GM12891 (cell line): ENCODE measurements at regions not wholly inside any gene's neighbourhood (a gene's known extent, or its start where the extent isn't known, plus 50 kb on each side); places are given as distances from the start of the nearest gene placed in this dataset.

Experiments
- DNase-seq: peaks from one replicate; pipeline ENCODE4 v3.0.0; 2011; ENCODE audit warnings: low spot score; ENCODE audit not compliant: insufficient read length
- FAIRE-seq: peaks from 2 replicates; lab custom pipeline; 2011; peaks lifted over from hg19 to GRCh38; lab: Jason Lieb, UNC
- PAX5 ChIP-seq: IDR thresholded peaks from 2 replicates; pipeline ENCODE4 v1.6.1; 2011; ENCODE audit warnings: low read length, moderate library complexity, mild to moderate bottlenecking; ENCODE audit not compliant: insufficient read depth, severe bottlenecking
- POLR2A ChIP-seq: IDR thresholded peaks from 2 replicates; pipeline ENCODE4 v1.6.1; 2011; ENCODE audit warnings: low read depth, low read length, control low read depth
- POLR2AphosphoS5 ChIP-seq: IDR thresholded peaks from 2 replicates; pipeline ENCODE4 v1.6.1; 2011; ENCODE audit warnings: low read depth, low read length, control low read depth
- POU2F2 ChIP-seq: IDR thresholded peaks from 2 replicates; pipeline ENCODE4 v1.6.1; 2011; ENCODE audit warnings: low read depth, mild to moderate bottlenecking, control low read depth, low read length, moderate library complexity
- SPI1 ChIP-seq: IDR thresholded peaks from 2 replicates; pipeline ENCODE4 v1.6.1; 2011; ENCODE audit warnings: low read depth, low read length, control low read depth
- TAF1 ChIP-seq: IDR thresholded peaks from 2 replicates; pipeline ENCODE4 v1.6.1; 2011; ENCODE audit warnings: low read depth, low read length, control low read depth

DNA sequence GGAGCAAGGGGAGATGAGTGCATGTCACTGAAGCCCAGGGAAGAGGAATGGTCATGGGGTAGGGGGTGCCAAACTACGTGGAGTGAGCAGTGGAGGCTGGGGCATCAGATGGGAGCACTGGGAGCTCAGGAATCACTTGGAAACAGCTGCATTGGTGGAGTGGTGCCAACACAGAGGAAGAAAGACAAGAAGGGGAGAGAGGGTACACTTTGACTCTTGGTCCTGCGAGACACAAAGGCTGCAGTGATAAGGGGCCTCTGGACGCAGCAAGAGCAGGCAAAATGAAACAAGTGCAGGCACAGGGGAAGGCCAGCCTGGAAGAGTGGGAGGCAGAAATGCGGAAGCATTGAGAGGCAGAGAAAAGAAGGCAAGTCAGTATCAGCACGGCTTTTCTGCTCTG, 134.7 kb upstream of the SMIM21 start:
- TF ChIP-seq POLR2AphosphoS5 (no peak), POLR2A (no peak), TAF1 (no peak), POU2F2 (no peak), PAX5 (no peak), SPI1 (no peak)

GRCh38 chr18:75558790-75559189, 131.3 kb upstream of the SMIM21 start:
- FAIRE-seq: no peak

More for the DNA sequence above, 134.7 kb upstream of the SMIM21 start:
- no peak for DNase-seq
- FAIRE-seq: no peak

GRCh38 chr18:75556841-75557240, 129.3 kb upstream of the SMIM21 start:
- DNase-seq: no peak
- TF ChIP-seq TAF1: no peak
- TF ChIP-seq POU2F2: no peak
- no peak for TF ChIP-seq SPI1
- TF ChIP-seq PAX5: no peak
- TF ChIP-seq POLR2A: no peak
- no peak for TF ChIP-seq POLR2AphosphoS5
- FAIRE-seq: no peak

More at GRCh38 chr18:75558790-75559189, 131.3 kb upstream of the SMIM21 start:
- TF ChIP-seq POLR2AphosphoS5 (no peak), SPI1 (no peak), POLR2A (no peak), PAX5 (no peak), POU2F2 (no peak), TAF1 (no peak)
- DNase-seq: no peak

- TF ChIP-seq POLR2AphosphoS5 (no peak), POLR2A (no peak), SPI1 (no peak), POU2F2 (no peak), TAF1 (no peak)
Measured at GRCh38 chr18:75554644-75555185, 127.2 kb upstream of the SMIM21 start.

GRCh38 chr18:75554176-75554575, 126.7 kb upstream of the SMIM21 start:
- FAIRE-seq: no peak
- TF ChIP-seq TAF1: no peak
- TF ChIP-seq POLR2A: no peak
- no peak for TF ChIP-seq SPI1

More at GRCh38 chr18:75554644-75555185, 127.2 kb upstream of the SMIM21 start:
- DNase-seq (no peak), FAIRE-seq (no peak)

GRCh38 chr18:75553021-75553420, 125.5 kb upstream of the SMIM21 start:
- DNase-seq (no peak), FAIRE-seq (no peak)
- TF ChIP-seq PAX5: no peak
- TF ChIP-seq POLR2A: no peak
- TF ChIP-seq POLR2AphosphoS5: no peak
- no peak for TF ChIP-seq SPI1
- no peak for TF ChIP-seq TAF1
- TF ChIP-seq POU2F2: no peak

More at GRCh38 chr18:75554176-75554575, 126.7 kb upstream of the SMIM21 start:
- no peak for DNase-seq

DNA sequence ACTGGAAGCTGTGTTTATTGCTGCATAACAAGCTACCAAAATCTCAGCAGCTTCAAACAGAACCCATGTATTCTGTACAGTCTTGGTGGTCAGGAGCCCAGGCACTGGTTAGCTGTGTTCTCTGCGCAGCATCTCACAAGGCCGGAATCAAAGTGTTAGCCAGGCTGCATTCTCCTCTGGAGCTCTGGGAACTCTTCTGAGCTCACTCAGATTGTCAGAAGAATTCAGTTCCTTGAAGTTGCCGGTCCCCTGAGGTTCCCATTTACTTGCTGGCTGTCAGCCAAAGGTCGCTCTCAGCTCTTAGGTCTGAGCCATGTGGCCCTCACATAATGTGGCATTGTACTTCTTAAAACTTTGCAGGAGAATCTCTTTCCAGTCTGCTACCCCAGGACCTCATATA, 123.6 kb upstream of the SMIM21 start:
- DNase-seq: no peak
- no peak for FAIRE-seq
- no peak for TF ChIP-seq POLR2AphosphoS5
- no peak for TF ChIP-seq POLR2A
- TF ChIP-seq POU2F2: no peak
- TF ChIP-seq PAX5: no peak
- TF ChIP-seq SPI1: no peak
- TF ChIP-seq TAF1: no peak

GRCh38 chr18:75548353-75548905, 120.9 kb upstream of the SMIM21 start:
- FAIRE-seq (no peak), DNase-seq (no peak)
- TF ChIP-seq POLR2AphosphoS5: no peak
- no peak for TF ChIP-seq POLR2A
- no peak for TF ChIP-seq TAF1
- no peak for TF ChIP-seq POU2F2
- TF ChIP-seq PAX5: no peak
- no peak for TF ChIP-seq SPI1

DNA sequence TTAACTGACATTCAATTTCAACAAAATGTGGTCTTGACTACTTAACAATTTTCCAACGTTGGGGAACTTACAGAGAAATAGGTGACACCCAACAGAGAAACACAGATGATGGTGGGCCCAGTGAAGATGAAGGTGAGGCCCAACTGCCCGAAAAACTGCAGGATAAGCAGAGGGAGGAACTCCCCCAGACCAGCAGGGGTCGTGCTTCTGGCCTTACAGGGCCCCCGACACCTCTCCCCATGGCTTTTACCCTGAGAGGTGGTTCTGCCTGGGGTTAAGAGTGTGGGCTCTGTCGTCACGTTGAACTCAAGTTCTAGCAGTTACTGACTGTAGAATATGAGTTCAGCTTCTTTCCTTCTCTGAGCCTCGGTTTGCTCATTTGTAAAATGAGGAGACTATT, 119.5 kb upstream of the SMIM21 start:
- TF ChIP-seq TAF1: no peak
- TF ChIP-seq POU2F2: no peak
- no peak for TF ChIP-seq PAX5
- no peak for TF ChIP-seq POLR2AphosphoS5
- TF ChIP-seq POLR2A: no peak
- TF ChIP-seq SPI1: no peak
- FAIRE-seq (no peak), DNase-seq (no peak)

DNA sequence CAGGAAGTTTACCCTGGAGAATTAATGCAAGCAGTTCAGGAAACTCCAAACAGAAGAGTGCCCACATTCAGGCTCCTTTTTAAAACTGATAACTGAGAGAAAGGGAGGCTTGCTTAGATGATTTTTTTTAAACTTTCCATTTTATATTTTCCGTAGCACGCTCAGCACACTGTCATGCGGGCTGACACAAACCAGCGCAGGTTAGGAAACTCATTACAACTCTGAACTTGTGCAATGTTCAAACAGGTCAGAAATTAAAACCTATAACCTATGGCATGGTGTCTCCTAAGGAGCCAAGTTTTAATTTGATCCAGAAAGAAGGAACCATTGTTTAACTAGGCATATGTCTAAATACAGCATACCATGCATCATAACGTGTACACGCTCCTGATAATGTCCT, 117.7 kb upstream of the SMIM21 start:
- no peak for DNase-seq
- FAIRE-seq: no peak
- TF ChIP-seq POLR2AphosphoS5: no peak
